GM12872 (cell line): ENCODE measurements at regions not wholly inside any gene's neighbourhood (a gene's known extent, or its start where the extent isn't known, plus 50 kb on each side); places are given as distances from the start of the nearest gene placed in this dataset.

Experiments
- CTCF ChIP-seq: IDR thresholded peaks from 3 replicates; pipeline ENCODE4 v1.5.1; 2011; ENCODE audit warnings: low read depth, mild to moderate bottlenecking, low read length, moderate library complexity; ENCODE audit not compliant: insufficient read depth

- TF ChIP-seq CTCF, result no peak
Observed at GRCh38 chr2:240251848-240252190, 111.4 kb upstream of the OTOS start.

- no peak for TF ChIP-seq CTCF
Observed at GRCh38 chr2:240252191-240252871, 111.9 kb upstream of the OTOS start.

GRCh38 chr2:240252872-240253511, 112.5 kb upstream of the OTOS start:
- TF ChIP-seq CTCF, result no peak

- TF ChIP-seq CTCF, result no peak
Observed at GRCh38 chr2:240253583-240254145, 113.2 kb upstream of the OTOS start.

- no peak for TF ChIP-seq CTCF
Observed at GRCh38 chr2:240254337-240255164, 114.1 kb upstream of the OTOS start.

GRCh38 chr2:240255165-240255491, 114.7 kb upstream of the OTOS start:
- TF ChIP-seq CTCF, result no peak

- no peak for TF ChIP-seq CTCF
Observed at GRCh38 chr2:240255811-240256703, 115.6 kb upstream of the OTOS start.
